GM12872 (cell line): ENCODE measurements at regions not wholly inside any gene's neighbourhood (a gene's known extent, or its start where the extent isn't known, plus 50 kb on each side); places are given as distances from the start of the nearest gene placed in this dataset.

Experiments
- TF ChIP-seq, protein P1 (sequence below): IDR thresholded peaks from 3 replicates; pipeline ENCODE4 v1.5.1; 2011; ENCODE audit warnings: low read depth, mild to moderate bottlenecking, low read length, moderate library complexity; ENCODE audit not compliant: insufficient read depth

DNA sequence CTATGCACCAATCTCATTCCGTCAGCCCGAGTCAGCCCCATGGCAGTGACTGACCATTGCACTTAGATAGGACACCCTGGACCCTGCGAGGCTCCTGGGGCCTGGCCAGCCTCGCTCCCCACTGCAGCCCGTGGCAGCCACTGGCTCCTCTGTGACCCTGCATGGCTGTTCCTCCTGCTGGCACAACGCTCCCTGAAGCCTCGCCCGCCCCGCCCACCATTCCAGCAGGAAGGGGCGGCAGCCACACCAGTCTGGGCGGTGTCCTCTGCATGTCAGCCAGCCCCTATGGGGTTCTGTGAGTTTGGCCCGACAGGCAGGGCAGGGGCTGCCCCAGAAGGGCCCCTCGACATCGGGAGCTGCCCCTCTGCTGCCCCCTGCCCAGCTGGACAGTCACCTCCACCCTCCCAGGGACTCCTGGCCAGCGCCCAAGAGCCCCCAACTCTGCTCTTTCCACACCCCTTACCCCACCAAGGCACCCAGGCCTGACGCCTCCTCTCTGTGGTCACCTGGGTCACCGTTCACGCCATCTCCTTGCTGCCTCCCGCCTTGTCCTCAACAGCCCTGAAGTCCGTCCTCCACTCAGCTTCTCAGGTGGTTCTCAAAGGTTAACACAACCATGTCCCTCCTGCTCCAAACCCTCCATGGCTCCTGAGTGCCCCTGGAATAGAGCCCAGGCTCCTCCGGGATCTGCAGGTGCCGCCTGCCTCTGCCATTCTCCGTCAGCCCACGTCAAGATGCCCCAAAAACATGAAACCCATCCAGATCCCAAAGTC is 103.5 kb downstream of the MICALL2 start:
- TF ChIP-seq, protein P1, sequence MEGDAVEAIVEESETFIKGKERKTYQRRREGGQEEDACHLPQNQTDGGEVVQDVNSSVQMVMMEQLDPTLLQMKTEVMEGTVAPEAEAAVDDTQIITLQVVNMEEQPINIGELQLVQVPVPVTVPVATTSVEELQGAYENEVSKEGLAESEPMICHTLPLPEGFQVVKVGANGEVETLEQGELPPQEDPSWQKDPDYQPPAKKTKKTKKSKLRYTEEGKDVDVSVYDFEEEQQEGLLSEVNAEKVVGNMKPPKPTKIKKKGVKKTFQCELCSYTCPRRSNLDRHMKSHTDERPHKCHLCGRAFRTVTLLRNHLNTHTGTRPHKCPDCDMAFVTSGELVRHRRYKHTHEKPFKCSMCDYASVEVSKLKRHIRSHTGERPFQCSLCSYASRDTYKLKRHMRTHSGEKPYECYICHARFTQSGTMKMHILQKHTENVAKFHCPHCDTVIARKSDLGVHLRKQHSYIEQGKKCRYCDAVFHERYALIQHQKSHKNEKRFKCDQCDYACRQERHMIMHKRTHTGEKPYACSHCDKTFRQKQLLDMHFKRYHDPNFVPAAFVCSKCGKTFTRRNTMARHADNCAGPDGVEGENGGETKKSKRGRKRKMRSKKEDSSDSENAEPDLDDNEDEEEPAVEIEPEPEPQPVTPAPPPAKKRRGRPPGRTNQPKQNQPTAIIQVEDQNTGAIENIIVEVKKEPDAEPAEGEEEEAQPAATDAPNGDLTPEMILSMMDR, result no peak

DNA sequence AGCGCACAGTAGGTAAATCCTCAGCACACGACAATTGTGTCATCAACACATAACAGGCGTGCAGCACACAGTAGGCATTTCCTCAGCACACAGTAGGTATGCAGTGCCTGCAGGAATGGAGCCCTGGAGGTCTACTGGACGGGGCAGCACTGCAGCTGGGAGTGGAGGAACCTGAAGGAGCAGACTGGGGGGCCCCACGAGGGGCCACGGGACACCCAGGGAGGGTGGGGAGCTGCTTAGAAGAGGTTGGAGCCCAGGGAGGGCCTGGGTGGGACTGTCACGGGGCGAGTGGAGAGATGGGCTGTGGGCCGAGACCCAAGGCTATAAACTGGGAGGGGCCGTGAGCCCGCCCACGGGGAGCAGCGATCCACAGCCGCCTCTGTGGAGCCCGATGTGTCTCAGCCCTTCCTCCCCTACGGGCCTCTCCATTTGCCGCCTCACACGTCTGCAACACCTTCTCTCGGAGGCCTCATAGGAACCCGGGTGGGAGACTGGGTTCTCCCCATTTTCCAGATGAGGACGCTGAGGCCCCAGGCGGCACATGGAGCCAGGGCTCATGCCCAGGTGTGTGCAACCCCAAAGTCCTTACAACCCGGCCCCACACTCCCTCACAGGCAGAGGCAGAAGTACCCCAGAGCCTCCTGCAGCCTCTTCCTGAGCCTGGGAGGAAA is 101.5 kb downstream of the MICALL2 start:
- TF ChIP-seq, protein P1, result no peak

DNA sequence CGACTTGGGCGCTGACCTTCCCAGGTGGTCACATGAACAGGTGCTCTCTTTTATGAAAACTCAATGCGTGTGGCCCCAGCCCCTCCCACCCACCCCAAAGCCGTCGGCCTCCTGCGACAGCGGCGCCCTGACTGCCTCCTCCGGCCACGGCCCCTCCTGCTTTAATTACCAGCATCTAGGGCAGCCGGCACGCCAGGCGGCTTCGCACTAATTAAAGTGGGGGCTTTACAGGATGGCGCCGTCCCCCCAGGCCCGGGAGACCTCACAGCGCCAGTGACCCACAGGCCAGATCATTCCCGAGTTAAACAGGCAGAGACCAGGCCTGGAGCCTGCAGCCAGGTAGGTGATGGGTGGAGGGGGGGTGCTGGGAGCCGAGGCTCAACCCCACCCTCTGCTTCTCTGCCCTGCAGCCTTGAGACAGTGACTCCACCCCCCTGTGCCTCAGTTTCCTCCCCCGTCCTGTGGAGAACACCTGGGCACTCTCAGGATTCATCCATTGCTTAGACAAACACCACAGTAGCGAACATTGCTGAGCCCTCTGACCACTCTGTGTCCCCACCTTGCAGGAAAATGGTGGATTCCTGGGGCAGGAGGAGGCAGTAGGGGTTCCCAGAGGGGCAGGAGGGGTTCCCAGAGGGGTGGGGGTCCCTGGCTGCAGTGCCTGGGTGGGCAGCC is 100.8 kb downstream of the MICALL2 start:
- TF ChIP-seq, protein P1, result no peak

DNA sequence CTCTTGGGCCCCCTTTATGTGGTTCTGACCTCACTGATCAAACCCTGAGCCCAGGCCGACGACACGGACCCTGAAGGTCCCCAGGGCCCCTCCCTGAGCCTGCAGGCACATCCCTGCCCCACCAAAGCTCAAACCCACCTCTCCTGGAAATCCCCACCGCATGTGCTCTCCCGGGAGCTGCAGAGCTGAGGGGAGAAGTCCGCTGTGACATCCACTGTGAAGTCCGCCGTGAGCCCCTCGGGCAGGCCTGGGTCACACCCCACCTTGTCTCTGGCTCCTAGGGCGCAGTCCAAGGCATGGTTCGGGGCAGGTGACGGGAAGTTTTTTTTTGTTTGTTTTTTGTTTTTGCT is 100.2 kb downstream of the MICALL2 start:
- TF ChIP-seq, protein P1, result no peak

DNA sequence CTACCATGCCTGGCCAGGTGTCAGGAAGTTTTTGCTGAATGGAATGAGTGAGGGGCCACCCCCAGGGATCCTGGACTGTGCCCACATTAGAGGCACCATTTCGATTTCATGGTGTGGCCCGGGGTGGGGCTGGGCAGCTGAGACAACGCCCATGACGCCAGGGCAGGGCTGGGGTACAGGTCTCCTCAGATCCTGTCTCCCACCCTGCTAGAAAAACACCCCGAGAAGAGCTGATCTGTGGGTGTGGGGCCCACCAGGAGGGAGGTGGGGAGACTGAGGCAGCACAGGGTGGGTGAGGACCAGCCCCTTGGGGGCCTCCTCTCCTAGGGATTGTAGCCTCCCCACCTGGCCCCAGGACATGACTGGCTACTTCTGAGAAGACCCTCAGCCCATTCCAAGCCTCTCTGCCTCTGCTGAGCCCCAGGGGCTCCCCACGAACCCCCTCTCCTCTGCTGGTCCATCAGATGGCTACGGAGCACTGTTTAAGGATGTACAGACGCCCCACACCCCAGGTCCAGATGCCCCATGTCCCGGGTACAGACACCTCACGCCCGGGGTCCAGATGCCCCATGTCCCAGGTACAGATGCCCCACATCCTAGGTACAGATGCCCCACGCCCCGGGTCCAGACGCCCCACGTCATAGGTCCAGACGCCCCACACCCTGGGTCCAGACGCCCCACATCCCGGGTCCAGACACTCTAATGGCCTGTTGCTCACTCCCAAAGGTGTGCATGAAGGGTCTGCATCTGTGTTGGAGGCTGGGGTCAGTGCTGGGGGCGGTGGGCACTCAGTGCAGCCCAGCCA is 99.4 kb downstream of the MICALL2 start:
- TF ChIP-seq, protein P1, result no peak

DNA sequence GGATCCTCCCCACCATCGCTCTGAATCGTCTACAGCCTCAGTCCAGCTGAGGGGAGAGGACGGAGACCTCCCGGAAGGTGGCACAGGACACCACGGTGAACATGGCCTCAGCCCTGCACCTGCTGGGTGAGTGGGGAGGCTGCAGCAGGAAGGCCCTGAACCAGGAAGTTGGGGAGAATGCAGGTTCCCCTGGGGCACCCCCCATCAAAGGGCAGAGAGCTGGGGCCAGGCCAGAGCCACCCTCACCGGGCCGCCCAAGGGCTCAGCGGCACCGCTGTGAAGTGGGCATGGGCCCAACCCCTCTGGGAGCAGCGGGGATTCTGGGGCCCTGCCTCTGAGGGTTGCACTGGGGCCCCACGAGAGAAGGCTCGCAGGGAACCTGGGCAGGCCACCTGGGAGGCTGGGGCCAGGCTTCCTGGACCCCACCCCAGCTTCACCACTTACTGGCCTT is 98.7 kb downstream of the MICALL2 start:
- TF ChIP-seq, protein P1, result no peak
